Neural crest cell (in vitro differentiated cells): ENCODE measurements at regions not wholly inside any gene's neighbourhood (a gene's known extent, or its start where the extent isn't known, plus 50 kb on each side); places are given as distances from the start of the nearest gene placed in this dataset.

Source experiments
- DNase-seq: peaks from one replicate; pipeline ENCODE4 v3.0.0; 2021; ENCODE audit warnings: low read depth, mixed read lengths, low spot score
- H3K27ac Mint-ChIP-seq: one replicate; pipeline ENCODE4 v1.8.0; 2021; ENCODE audit warnings: mild to moderate bottlenecking, mixed read lengths; ENCODE audit not compliant: unreplicated experiment
- H3K27me3 Mint-ChIP-seq: 2 replicates; pipeline ENCODE4 v1.8.0; 2021; ENCODE audit warnings: low read depth, mild to moderate bottlenecking, mixed read lengths
- H3K36me3 Mint-ChIP-seq: 2 replicates; pipeline ENCODE4 v1.8.0; 2021; ENCODE audit warnings: low read depth, mild to moderate bottlenecking, mixed read lengths
- H3K4me1 Mint-ChIP-seq: 2 replicates; pipeline ENCODE4 v1.8.0; 2021; ENCODE audit warnings: mixed read lengths
- H3K4me3 Mint-ChIP-seq: one replicate; pipeline ENCODE4 v1.8.0; 2021; ENCODE audit warnings: mild to moderate bottlenecking, mixed read lengths
- H3K9me3 Mint-ChIP-seq: 2 replicates; pipeline ENCODE4 v1.8.0; 2021; ENCODE audit warnings: mixed read lengths
- CTCF ChIP-seq: fragments of 200-600 bp; sonication (generic); conservative IDR thresholded peaks from 2 replicates; pipeline ENCODE4 v1.5.0; 2021; ENCODE audit warnings: antibody characterized with exemption, mild to moderate bottlenecking

DNA sequence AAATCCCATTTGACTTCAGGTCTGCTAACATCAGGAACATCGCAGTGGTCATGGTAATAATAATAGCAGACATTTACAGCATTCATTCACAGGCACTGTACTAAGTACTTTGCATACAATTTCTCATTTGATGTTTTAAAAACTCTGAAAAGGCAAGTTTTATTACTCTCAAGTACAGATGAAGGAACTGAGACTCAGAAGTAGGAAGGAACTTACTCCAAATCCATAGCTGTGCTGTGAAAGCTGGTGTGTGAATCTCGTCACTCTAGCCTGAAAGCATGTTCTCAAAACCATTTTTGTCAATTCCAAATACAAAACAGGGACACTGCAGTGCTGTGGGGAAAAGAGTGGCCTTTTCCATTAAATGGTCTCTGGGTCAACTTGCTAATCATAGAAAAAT lies 179.9 kb downstream of the FAM43A start:
- Mint-ChIP-seq H3K4me3 (no peak overlapping the region), H3K36me3 (no peaks in the 10 kb centered on the region), H3K4me1 (no peaks in the 10 kb centered on the region), H3K9me3 (no peaks in the 10 kb centered on the region), H3K27me3 (peaks cover 11% of the 10 kb centered on the region), H3K27ac (no peak overlapping the region)
- no peak for DNase-seq
- TF ChIP-seq CTCF = no peak

- H3K36me3 Mint-ChIP-seq = no peaks in the 10 kb centered on the region
- TF ChIP-seq CTCF = no peak
- H3K9me3 Mint-ChIP-seq = no peaks in the 10 kb centered on the region
- H3K4me1 Mint-ChIP-seq = no peaks in the 10 kb centered on the region
- no peak for DNase-seq
- H3K27ac Mint-ChIP-seq = no peak overlapping the region
- no peak overlapping the region for H3K4me3 Mint-ChIP-seq
- peaks cover 11% of the 10 kb centered on the region for H3K27me3 Mint-ChIP-seq
Observed at GRCh38 chr3:194866236-194866635, 180.6 kb downstream of the FAM43A start.

GRCh38 chr3:194867270-194867983 lies 181.7 kb downstream of the FAM43A start:
- no peak overlapping the region for H3K27ac Mint-ChIP-seq
- no peaks in the 10 kb centered on the region for H3K9me3 Mint-ChIP-seq
- peaks cover 9% of the 10 kb centered on the region for H3K4me1 Mint-ChIP-seq
- peaks cover 11% of the 10 kb centered on the region for H3K27me3 Mint-ChIP-seq
- no peak for TF ChIP-seq CTCF
- H3K4me3 Mint-ChIP-seq = no peak overlapping the region
- no peaks in the 10 kb centered on the region for H3K36me3 Mint-ChIP-seq
- no peak for DNase-seq

DNA sequence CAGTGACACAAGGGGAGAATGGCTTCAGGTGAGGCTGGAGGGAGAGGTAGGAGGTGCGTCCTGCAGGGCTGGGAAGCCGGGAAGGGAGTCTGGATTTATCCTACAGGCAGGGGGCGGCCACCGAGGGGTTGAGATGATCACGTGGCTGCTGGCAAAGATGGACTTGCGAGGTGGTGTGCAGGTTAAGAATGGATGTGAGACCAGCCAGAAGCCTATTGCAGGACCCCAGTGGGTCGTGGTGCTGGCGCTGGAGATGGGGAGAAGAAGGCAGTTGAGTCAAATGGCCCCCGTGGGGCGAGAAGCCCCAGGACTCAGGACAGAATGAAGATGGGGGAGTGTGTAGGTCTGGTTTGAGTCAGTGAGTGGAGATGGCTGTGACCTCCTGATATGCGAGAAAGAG lies 183.1 kb downstream of the FAM43A start:
- TF ChIP-seq CTCF = no peak
- H3K27ac Mint-ChIP-seq = no peak overlapping the region
- no peaks in the 10 kb centered on the region for H3K36me3 Mint-ChIP-seq
- DNase-seq = no peak
- H3K27me3 Mint-ChIP-seq = no peaks in the 10 kb centered on the region
- H3K4me1 Mint-ChIP-seq = peaks cover 15% of the 10 kb centered on the region
- no peak overlapping the region for H3K4me3 Mint-ChIP-seq
- H3K9me3 Mint-ChIP-seq = no peaks in the 10 kb centered on the region

DNA sequence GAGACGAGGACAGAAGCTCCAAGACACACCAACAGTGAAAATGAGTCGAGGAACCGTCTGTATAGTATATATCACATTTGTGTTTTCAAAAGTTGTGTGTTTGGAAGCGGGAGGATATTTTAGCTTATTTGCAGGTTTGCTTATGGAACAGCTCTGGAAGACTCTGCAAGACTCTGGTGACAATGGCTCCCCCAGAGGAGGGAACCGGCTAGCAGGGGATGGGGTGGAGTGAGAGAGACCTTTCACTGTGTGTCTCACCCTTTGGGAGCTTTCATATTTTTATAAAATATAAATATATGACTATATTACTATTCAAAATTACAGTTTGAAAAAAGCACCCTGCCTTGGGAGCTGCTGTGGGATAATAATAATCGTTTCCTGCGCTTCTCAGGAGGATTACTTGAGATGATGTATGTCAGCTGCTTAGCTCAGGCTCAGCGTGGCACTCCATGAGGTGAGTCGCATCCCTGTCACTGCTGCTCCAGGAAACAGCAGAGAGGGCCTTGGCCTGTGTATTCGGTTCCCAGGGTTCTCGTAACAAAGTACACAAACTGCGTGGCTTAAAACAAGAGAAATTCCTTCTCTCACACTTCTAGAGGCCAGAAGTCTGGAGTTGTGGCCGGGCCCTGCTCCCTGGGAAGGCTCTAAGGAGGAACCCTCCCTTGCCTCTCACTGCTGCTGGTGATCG lies 183.9 kb downstream of the FAM43A start:
- Mint-ChIP-seq H3K4me1 (peaks cover 15% of the 10 kb centered on the region), H3K9me3 (no peaks in the 10 kb centered on the region), H3K27me3 (no peaks in the 10 kb centered on the region), H3K27ac (no peak overlapping the region), H3K4me3 (no peak overlapping the region), H3K36me3 (no peaks in the 10 kb centered on the region)
- TF ChIP-seq CTCF = no peak
- DNase-seq = no peak
